GM21526 (cell line): ENCODE measurements at regions not wholly inside any gene's neighbourhood (a gene's known extent, or its start where the extent isn't known, plus 50 kb on each side); places are given as distances from the start of the nearest gene placed in this dataset.

Source experiments
- ATAC-seq: cut with Tn5 transposase; IDR thresholded peaks from one replicate; pipeline ENCODE4 v1.9.1; 2021; ENCODE audit warnings: moderate library complexity; ENCODE audit not compliant: unreplicated experiment, low FRiP score

DNA sequence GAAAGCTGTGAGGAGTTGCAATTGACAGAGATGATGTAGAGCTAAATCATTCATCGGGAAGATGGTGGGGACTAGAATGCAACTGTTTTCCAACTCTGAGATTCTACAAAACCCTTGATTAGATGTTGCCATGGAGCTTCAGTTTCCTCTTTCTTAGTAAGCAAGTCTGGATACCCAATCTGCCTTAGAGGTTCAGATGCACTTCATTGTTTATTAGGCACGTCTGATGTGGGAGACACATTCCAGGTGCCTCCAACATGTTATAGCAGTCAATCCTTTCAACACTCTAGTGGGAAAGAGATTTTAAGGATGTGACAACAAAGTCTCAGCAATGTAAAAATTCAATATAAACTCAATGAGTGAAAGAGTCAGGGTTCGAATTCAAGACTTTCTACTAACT is 291.3 kb upstream of the PHYHIPL start:
- ATAC-seq, result no peak

DNA sequence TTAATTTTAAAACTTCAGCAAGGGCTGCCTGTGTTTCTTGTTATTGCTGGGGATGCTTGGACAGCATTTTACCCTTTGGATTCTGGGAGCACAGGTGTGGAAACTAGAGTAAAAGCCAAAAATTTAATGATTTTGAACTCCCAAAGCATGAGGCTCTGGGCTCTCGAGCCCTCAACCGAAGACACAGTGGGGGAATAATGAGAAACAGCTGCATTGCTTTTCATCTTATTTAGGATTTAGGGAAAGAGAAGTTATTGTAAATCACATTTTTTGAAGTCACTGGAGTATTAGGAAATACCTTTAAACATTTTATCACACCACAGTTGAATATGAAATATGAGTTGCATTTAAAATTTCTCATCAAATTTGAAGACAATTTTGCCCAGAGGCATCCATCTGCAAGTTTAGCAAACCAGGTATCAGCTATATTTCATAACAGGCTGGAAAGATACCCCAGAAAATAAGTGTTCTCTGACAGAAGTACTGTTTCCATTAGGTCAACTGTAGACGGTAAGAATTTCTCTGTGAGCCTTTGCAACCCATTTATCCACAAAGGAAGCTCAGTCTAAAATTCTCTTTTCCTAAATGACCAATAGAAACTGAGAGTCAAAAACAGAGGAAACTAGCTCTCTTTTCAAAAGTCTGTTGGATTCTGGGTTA is 290.6 kb upstream of the PHYHIPL start:
- no peak for ATAC-seq

DNA sequence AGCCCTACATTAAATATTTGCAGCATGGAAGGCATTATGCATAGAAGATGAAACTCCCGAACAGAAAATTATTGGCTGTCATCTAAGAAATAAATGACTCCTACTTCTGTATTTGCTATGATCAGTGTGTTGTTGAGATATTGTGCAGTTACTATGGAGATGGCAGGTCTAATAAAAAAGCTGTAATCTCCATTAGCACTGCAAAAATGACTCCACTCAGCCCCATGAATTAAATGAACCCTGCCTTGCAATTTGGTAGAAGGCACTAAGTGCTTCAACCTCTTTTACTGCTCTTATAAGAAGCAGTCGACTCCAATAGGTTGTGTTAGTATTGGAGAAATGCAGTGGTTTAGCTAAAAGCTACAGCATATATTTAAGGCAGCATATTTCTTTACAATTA is 290.0 kb upstream of the PHYHIPL start:
- no peak for ATAC-seq

DNA sequence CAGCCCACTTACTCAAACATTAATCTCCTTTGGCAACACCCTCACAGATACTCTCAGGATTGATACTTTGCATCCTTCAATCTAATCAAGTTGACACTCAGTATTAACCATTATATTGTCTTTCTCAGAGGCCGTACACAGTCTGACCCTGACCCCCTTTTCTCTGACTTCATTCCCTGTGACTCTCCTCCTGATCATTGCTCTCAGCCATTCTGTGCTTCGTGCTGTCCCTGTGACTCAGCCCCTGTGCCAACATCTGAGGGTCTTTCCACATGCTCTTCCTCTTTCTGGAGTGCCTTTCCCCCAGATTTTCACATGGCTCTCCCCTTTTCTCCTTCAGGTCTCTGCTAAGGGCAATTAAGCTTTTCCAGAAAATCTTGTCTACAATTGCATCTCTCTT is 289.0 kb upstream of the PHYHIPL start:
- no peak for ATAC-seq

DNA sequence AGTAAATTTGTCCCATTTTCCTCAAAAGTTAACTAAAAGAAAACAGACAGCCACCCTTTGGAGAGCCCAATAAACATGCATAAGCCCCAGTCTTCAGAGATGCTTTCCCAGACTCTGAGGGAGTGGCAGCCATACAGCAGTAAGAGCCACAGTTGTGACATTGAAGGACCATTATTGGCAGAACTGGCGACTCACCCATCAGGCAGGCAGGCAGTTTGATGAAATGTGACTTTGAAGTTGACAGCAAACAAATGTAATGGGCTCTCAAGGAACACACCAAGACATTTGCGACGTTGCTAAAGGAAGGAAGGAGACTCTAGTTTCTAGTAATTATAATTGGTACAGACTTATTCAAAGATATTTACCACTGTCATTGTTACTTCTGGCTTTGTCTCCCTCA is 287.5 kb upstream of the PHYHIPL start:
- ATAC-seq, result no peak

DNA sequence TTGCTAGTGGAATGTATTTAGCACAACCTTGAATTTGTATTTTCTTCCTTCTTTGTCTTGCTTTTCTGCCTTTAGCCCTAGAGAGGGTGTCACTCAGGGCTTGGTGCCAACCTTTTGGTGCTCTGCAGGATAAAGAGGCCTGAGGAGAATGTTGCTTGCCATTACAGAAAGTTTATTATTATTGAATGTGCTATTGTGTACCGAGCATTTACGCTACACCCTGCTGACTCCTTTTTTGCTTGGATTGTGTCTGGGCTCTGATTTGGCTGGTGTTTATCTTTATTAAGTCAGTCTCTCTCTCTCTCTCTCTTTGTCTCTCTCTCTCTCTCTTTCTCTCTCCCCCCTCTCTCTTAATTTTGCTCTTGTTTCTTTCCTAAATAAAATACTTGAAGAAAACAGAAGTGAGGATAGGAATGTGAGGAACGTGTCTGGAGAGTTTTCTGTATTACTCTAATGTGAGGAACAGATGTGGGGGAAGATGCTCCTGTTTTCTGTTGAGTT is 284.4 kb upstream of the PHYHIPL start:
- ATAC-seq, result no peak

DNA sequence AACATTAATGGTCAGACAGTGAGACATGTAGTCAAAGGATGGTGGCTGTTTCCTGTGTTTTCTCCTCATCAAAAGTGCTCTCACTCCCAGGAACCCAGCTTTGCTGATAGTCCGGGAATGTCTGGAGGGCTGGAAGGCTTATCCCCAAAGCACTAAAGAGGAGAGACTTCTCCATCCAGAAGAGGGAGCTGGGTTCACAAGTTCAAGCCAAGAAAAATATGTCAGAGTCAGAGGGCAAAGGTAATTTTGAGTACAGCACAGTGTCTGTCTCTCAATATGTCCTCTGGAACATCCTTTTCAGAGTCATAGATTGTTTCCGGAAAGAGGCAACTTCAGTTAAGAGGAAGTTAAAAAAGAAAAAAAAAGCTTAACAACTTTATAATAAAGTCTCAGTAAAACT is 281.5 kb upstream of the PHYHIPL start:
- ATAC-seq, result no peak

DNA sequence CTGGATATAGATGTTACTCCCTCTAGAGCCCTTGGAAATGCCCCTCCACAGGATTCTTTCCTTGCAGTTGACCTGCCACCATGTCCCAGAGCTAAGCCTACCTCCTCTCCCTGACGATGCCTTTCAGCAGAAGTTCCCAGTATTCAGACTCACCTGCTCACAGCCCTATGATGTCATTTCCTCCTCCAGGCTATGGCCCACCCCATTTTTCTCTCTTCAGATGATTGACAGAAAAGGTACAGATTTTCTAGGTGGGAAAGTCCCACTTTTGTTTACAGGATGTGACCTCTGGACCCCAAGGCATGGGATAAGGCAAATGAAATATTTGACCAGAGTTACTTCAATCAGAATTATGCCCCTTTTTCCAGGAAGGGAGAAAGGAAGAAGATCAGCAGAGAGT is 280.2 kb upstream of the PHYHIPL start:
- no peak for ATAC-seq

DNA sequence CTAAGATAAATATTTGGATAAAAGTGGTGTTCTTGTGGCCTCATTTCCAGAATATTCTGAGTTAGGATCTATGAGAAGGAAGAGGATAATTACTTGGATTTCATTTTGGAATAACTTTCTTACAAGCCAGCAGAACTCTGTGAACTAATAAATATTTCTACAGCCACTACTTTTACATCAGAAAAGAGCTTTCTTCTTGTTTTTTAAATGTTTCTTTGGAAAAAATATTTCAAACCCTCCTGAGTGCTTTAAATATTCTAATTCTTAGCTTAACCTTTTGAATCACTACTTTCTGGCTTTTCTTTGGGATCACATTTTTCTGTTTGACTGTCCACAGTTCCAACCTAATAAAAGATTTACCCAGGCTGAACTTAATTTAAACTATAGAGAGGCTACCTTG is 279.2 kb upstream of the PHYHIPL start:
- ATAC-seq, result no peak

DNA sequence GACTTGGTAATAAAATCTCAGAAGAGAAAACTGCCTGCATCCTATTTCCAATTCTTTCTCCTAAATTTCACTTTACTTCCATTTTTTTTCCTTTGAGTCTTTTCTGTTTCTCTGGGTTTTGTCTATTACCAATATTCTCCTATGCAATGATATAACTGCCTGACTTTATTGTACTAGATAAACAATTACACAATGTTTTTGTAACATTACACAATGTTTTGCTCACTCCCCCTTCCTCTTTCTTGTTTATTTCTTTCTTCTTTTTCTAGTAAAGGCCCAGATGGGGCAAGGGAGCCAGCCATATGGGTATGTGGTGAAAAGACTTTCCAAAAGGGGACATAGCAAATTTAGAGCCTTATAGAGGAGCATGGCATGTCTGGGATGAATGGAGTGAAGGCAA is 278.7 kb upstream of the PHYHIPL start:
- ATAC-seq, result no peak

DNA sequence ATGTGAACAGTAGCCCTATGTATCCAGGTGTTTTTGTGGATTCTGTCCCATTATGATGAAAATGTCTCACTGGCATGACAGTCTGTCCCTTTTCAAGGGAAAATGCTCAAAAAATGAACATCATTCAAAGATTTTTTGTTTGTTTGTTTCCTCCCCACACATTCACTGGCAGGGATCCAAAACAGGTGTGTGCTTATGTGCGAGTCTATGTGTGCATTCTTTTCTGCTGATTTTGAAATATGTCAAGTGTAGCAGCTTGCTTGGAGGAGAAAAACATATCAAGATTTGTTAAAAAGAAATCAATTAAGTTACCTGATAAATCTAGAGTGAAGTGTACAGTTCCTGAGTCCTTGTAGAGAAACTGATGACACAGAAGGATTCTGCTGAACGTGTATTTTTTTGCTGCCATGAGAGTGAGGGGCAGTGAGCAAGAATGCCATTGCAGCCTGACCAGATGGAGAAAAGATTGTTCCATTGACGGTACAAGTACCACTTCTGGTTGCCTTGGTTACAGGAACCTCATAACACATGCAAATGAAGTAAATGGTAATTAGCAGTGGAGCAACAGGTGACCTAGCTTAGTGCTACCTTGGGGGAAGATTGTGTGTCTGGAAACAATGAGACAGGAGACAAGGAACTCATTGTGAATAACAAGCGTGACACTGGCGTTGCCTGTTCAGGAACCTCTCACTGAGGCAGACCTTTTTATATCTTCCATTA is 277.4 kb upstream of the PHYHIPL start:
- ATAC-seq, result no peak

DNA sequence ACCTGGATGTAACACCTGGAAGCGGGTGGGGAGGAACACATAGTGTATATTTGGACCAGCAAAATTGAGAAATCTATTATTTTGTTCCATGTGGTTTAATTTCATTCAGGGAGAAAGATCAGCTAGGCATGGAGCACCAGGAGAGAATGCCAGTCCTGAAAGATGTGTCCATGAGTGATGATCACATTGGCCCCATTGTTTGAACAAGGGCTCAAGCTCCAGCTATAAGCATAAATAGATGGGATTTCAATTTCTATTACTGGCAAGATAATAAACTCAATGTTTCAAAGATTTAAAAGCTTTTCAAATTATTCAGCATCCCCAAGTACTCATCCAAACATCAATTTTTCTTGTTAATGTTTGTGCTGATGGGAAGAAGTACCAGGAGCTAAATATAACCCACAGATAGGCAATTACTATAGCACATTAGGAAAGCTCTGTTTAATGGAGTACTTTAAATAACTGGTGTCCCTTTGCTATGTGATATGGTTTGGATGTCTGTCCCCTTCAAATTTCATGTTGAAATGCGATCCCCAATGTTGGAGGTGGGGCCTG is 275.3 kb upstream of the PHYHIPL start:
- no peak for ATAC-seq

DNA sequence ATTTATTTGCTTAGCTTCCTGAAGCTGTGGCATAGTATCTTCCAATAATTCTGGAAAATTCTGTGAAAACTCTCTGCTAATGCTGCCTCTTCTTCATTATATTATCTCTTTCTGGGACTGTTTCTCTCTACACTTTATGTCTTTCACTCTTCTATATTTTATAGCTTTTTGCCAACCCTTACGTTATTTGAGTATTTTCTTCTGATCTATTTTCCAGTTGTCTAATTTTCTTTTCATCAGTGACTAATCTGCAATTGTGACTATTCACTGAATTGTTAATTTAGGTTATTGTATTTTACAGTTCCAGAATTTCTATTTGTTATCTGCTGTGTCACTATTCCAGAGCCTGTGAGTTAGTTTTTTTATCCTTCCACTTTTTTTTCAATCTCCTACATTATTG is 273.4 kb upstream of the PHYHIPL start:
- ATAC-seq, result no peak

DNA sequence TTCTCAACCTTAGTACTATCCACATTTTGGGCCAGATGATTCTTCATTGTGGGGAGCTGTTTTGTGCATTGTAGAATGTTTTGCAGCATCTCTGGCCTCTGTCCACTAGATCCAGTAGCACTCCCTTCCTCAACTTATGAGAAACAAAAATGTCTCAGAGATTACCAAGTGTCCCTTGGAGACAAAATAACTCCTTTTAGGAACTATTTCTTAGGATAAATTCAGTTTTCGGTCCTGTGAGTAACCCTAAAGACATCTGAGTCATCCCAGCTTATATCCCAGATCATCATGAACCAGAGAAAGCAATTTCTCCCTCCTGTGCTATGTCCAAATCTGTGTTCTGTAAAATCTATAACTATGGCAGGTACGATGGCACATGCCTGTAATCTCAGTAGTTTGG is 266.6 kb upstream of the PHYHIPL start:
- no peak for ATAC-seq

DNA sequence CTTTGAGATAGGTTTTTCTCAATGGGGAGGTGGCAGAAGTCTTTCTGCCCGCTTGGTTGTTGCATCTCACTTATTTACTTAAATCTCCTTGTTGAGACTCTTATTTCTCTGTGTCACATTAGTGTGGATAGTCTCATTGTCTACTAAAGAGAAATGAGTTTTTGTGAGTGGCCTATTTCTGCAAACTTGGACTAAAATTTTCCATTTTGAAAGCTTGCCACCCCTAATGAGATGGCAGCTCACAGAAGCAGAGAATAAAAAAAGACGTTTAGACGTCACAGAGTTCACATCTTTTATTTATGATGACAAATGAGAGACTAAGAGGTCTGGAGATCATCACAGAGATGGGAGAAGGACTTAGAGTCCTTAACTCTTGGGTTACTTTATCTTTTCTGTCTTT is 262.7 kb upstream of the PHYHIPL start:
- no peak for ATAC-seq

DNA sequence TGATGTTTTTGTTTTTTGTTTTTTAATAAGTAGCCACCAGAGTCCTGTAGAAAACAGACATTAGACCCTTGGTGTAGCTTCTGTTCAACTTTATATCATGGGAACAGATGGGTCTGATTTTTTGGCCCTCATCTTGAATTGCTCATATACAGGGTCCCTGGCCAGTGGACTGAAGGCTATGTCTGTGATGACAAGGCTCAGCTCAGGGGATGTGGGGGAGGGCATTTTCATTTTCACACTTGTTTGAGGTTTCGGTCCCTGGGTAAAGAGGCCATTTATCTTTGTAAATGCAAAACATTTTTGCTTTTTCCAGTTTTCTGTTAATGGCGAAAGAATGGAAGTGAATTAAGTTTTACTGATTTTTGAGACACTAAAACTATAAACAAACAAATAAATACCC is 257.6 kb upstream of the PHYHIPL start:
- ATAC-seq, result no peak

DNA sequence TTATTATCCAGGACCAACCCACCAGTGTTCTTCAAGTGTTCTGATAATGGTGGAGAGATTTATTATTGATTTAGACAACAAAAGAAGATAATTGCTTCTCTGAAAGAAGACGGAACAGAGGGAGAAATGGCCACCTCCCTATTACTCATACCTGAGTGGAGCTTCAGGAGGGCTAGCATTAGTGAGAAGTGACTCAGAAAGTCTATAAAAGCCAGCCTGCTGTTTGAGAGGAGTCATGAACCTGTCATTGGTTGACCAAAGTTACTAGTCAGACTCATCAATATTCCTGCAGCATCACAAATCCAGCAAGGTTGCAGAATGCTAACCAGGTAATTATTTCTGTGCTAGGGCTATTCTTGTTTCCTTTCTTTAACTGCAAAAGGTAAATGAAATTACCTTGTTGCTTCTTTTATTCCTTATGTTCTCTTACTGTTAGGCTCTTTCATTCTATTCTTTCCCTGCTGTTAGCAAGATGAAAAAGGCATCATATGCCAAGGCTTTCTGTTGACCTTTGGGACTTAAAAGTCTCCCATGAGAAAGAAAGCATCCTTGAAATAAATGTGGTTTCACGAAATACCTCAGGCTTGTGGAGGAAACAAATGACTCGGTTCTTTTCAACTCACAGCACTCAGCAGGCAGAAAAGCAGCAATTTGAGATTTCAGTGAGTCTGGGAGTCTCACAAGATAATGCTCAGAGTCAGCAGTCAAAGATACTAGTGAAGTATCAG is 256.4 kb upstream of the PHYHIPL start:
- ATAC-seq, result no peak

DNA sequence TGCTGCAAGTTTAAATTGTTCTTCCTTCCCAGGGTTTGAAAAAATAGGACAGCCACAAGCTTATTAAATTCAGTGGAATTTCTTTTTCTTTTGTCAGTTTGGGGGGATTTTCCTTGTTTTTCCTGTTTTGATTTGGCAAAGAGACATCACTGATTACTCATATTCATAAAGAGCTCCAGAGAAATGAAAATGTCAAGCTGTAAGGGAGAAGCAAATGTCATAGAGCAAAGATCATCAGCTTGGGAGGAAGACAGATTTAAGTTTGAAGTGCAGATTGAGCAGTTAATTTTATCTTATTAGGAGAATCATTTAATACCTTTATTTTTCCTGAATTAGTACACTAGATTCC is 255.8 kb upstream of the PHYHIPL start:
- no peak for ATAC-seq

DNA sequence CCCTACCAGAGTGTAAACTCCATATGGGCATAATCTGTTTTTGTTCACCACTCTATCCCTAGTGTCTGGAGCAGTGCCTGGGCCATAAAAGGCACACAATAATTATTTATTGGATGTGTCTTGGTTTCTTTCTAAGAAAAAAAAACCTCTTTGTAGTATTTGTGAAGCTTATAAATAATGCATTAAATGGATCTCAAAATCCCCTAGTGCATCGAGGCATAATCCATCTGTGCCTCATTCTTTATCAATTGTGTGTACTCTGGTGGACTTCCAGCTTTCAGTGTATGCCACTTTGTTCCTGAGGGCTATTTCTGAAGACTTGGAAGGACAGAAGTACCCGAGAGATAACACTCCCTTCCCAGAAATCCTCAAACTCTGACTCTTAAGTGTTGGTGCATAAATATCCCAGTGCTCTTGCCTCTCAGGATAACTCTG is 255.0 kb upstream of the PHYHIPL start:
- no peak for ATAC-seq

DNA sequence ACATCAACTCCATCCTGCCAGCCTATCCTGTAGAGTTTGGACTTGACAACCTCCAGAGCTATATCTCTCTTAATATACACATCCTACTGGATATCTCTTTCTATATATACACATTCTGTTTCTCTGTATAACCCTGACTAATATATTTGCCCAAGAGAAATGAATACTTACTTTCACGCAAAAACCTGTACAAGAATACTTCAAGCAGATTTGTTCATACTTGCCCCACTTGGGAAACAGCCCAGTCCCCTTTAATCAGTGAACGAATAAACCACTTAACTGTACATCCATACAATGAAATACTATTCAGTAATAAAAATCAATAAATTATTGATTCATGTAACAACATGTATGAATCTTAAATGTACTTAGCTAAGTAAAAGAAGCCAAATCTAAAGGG is 251.1 kb upstream of the PHYHIPL start:
- no peak for ATAC-seq

DNA sequence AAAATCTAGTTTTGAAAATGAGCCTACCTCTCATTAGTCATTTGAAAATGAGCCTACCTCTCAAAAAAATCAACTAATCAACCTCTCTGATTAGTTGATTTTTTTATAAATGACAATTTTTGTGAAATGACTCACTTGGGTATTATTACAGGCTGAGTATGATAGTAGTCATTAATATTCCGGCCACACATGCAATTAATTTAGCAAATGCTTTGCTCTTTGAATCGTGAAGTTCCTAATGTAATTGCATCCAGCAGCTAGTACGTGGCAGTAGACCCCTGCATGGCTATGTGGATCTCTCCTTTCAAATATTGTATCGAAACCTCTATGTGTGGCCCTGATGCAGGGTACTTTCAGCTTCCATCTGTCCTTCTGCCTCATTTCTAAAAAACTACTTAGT is 245.9 kb upstream of the PHYHIPL start:
- no peak for ATAC-seq
